MG63 (cell line): ENCODE measurements at regions not wholly inside any gene's neighbourhood (a gene's known extent, or its start where the extent isn't known, plus 50 kb on each side); places are given as distances from the start of the nearest gene placed in this dataset.

Source experiments
- DNase-seq: peaks from one replicate; pipeline ENCODE4 v3.0.0-alpha.2; 2020
- H3K27me3 ChIP-seq: fragments of 250-450 bp; sonication (Bioruptor Pico); 2 replicates; pipeline ENCODE4 v1.5.1; 2020; ENCODE audit warnings: mild to moderate bottlenecking, moderate library complexity
- H3K36me3 ChIP-seq: fragments of 250-450 bp; sonication (Bioruptor Pico); 2 replicates; pipeline ENCODE4 v1.5.1; 2020; ENCODE audit warnings: mild to moderate bottlenecking, moderate library complexity
- H3K4me3 ChIP-seq: fragments of 250-450 bp; sonication (Bioruptor Pico); 2 replicates; pipeline ENCODE4 v1.5.1; 2020; ENCODE audit warnings: mild to moderate bottlenecking, moderate library complexity
- H3K9me3 ChIP-seq: fragments of 250-450 bp; sonication (Bioruptor Pico); 2 replicates; pipeline ENCODE4 v1.5.1; 2020; ENCODE audit warnings: mild to moderate bottlenecking, moderate library complexity

GRCh38 chr3:174377096-174377495, 482.0 kb upstream of the NAALADL2 start:
- no peak overlapping the region for H3K4me3 ChIP-seq
- no peak for DNase-seq
- H3K9me3 ChIP-seq = no peaks in the 10 kb centered on the region
- H3K36me3 ChIP-seq = no peaks in the 10 kb centered on the region
- H3K27me3 ChIP-seq = no peaks in the 10 kb centered on the region

- DNase-seq = no peak
- H3K27me3 ChIP-seq = no peaks in the 10 kb centered on the region
- no peak overlapping the region for H3K4me3 ChIP-seq
- no peaks in the 10 kb centered on the region for H3K9me3 ChIP-seq
- no peaks in the 10 kb centered on the region for H3K36me3 ChIP-seq
These were observed 481.4 kb upstream of the NAALADL2 start for GRCh38 chr3:174377684-174378083.

DNA sequence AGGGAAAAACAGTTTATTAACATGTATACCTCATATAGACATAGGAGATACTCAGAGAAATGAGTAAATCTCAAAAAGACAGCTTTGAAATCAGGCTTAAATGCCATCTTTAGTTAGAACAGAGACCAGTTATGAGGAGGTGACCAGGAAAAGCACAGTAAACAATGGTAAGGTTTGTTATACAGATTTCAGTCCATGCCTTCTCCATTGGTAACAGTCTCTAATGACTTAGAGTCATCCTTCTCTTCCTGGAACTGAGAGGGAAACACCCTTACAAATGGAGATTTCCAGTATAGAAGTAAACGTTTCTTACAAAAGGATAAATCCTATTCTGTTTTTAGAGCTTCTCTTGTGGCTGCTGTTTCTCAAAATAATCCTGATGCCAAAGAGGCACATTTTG, 476.3 kb upstream of the NAALADL2 start:
- Histone ChIP-seq H3K36me3 (no peaks in the 10 kb centered on the region; the same call in 1 of the 2 replicates), H3K9me3 (peaks cover 19% of the 10 kb centered on the region), H3K4me3 (no peak overlapping the region), H3K27me3 (no peaks in the 10 kb centered on the region)
- DNase-seq = no peak

- H3K27me3 ChIP-seq = no peaks in the 10 kb centered on the region
- no peaks in the 10 kb centered on the region; the same call in 1 of the 2 replicates for H3K36me3 ChIP-seq
- DNase-seq = no peak
- no peak overlapping the region for H3K4me3 ChIP-seq
- H3K9me3 ChIP-seq = peaks cover 25% of the 10 kb centered on the region
These were observed 471.4 kb upstream of the NAALADL2 start for GRCh38 chr3:174387736-174388135.

GRCh38 chr3:174397848-174398247, 461.3 kb upstream of the NAALADL2 start:
- no peaks in the 10 kb centered on the region for H3K27me3 ChIP-seq
- DNase-seq = no peak
- peaks cover 12% of the 10 kb centered on the region for H3K9me3 ChIP-seq
- H3K4me3 ChIP-seq = no peak overlapping the region
- no peaks in the 10 kb centered on the region for H3K36me3 ChIP-seq

DNA sequence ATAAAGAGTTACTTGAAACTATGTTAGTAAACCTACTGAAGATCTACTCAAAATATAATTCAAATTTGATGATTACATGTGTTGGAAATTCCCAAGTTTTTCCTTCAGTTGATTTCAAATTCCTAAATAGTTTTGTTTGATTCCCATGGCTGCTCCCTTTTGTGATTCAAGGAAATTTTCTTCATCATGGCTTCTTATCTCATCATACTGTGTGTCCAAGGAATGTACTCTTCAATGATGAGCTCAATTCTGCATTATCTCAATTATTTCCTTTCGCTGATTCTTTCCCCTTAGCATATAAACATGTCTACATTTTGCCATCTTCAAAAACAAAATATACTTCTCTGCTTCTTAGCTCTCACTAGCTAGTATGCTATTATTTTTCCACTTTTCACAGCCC, 460.4 kb upstream of the NAALADL2 start:
- Histone ChIP-seq H3K9me3 (peaks cover 12% of the 10 kb centered on the region), H3K36me3 (no peaks in the 10 kb centered on the region), H3K27me3 (no peaks in the 10 kb centered on the region), H3K4me3 (no peak overlapping the region)
- DNase-seq = no peak

DNA sequence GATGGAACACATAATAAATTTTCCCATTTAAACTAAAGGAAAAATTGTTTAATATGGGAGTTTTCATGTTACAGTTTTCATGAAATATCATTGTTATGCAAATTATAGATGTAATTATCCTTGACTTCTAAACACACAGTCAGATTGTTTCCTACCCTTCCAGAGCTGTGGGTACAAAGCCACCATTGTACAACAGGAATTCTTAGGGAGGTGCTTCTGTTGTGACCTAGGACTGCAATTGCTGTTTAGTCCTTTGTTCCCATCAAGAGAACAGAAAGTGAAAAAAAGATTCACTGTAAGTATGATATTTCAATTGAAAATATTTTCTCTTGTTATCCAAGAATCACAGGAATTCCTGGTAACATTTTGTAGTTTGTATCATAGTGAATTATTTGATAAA, 455.3 kb upstream of the NAALADL2 start:
- Histone ChIP-seq H3K27me3 (no peaks in the 10 kb centered on the region), H3K36me3 (no peaks in the 10 kb centered on the region), H3K9me3 (peaks cover 27% of the 10 kb centered on the region), H3K4me3 (no peak overlapping the region)
- DNase-seq = no peak

DNA sequence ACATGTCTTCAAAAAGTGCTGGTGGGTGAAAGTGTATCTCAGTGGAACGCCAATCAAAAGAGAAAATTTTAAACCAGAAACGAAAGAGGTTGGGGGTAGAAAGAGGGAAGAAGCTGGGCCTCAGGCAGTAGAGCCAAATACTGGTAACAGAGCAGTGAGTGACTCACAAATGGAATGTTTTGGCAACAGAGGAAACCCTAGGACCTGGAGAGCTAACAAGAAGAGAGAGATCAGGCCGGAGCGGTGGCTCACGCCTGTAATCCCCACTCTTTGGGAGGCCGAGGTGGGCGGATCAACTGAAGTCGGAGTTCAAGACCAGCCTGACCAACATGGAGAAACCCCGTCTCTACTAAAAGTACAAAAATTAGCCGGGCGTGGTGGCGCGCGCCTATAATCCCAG, 450.8 kb upstream of the NAALADL2 start:
- Histone ChIP-seq H3K27me3 (no peaks in the 10 kb centered on the region), H3K4me3 (no peak overlapping the region), H3K36me3 (no peaks in the 10 kb centered on the region), H3K9me3 (peaks cover 15% of the 10 kb centered on the region; the same call in 1 of the 2 replicates)
- DNase-seq = peak; percentile 31

DNA sequence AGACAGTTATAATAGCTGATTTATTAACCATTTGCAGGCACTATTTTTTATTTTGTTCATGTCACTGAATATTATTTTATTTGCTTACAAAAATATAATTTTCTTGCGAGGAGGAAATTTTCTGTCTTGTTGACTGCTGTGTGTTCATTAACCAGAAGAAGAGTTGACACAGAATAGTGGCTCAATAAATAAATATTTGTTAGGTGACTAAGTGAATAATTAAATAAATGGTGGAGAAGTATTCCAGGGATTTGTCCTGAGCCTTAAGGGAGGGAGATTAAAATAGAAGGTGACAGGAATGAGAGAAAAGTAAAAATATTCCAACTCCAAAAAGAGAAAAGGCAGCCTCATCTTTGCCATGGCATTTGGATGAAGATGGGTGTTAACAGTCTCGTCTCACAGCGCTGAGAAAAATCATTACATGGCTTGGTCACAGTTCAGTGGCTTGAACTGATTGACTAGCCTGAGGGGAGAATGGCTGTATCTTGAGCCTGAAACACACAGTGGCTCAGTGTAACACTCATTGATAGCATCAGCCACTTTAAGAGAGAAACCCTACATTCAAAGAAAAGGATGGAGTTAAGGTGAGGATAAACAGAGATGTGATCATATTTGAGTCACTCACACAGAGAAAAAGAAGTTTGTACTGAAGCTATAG, 449.9 kb upstream of the NAALADL2 start:
- DNase-seq = no peak
- H3K36me3 ChIP-seq = no peaks in the 10 kb centered on the region
- no peaks in the 10 kb centered on the region for H3K27me3 ChIP-seq
- no peak overlapping the region for H3K4me3 ChIP-seq
- peaks cover 15% of the 10 kb centered on the region; the same call in 1 of the 2 replicates for H3K9me3 ChIP-seq

GRCh38 chr3:174413062-174413912, 445.8 kb upstream of the NAALADL2 start:
- no peaks in the 10 kb centered on the region for H3K36me3 ChIP-seq

DNA sequence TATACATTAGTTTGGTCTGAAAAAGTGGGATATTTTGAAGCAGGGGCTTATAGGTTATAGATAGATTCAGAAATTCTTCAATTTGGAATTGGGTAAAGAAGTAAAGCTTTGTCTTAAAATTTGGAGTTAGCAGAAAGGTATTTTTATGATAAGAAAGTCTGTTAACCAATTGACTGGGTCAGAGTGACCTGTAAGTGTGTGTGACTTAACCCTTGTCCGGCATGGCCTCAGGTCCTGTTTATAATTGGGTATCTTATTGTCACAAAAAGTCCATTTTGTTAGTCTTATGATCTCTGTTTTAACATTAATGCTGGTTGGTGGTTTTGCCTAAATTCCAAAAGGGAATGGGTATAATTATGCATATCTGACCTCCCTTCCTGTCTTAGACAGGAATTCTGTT, 444.2 kb upstream of the NAALADL2 start:
- Histone ChIP-seq H3K4me3 (no peak overlapping the region), H3K9me3 (no peaks in the 10 kb centered on the region), H3K27me3 (no peaks in the 10 kb centered on the region), H3K36me3 (no peaks in the 10 kb centered on the region)
- no peak for DNase-seq

More at GRCh38 chr3:174413062-174413912, 445.8 kb upstream of the NAALADL2 start:
- Histone ChIP-seq H3K4me3 (no peak overlapping the region), H3K9me3 (0 out of 2 replicates have a peak, but pooled peaks cover under 1% of the 10 kb centered on the region), H3K27me3 (no peaks in the 10 kb centered on the region)
- DNase-seq = no peak

DNA sequence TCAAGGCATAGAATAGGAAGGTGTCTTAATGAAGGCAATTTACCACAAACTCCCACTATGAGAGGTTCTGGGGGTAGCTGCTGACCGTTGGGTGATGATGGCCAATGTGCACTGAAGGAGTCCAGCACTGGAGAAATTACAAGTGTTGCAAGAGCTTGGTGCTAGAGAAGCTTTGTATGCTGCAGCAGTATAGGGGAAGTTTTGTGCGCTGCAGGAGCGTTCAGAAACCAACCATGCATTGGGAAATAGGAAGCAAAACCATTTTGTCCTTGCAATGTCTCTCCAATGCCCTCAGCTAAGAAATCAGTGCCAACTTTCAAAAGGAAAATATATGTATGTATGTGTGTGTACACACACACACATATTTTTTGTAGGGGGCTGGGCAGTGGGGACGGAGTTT, 441.6 kb upstream of the NAALADL2 start:
- no peak for DNase-seq
- no peak overlapping the region for H3K4me3 ChIP-seq

GRCh38 chr3:174419216-174419615, 439.9 kb upstream of the NAALADL2 start:
- H3K36me3 ChIP-seq = no peaks in the 10 kb centered on the region

More for the DNA sequence above, 441.6 kb upstream of the NAALADL2 start:
- Histone ChIP-seq H3K9me3 (no peaks in the 10 kb centered on the region), H3K36me3 (no peaks in the 10 kb centered on the region), H3K27me3 (no peaks in the 10 kb centered on the region)

DNA sequence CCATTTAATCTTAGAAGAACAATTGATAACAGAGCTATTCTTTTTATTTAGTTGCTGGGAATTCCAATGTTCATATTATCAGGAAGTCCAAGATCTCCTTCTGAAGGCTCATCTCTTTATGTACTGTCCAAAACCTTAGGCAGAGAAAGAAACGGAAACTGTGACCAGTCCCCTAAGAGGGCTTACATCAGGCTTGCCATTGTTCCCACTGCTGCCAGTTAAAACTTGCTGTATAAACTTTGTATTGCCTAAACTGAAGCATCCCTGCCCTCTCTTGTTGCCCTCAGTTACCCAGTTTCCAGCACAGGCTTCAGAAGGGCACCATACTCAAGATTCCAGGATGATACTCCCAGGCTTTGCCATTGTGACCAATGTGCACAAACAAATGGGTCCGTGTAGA, 435.2 kb upstream of the NAALADL2 start:
- H3K4me3 ChIP-seq = no peak overlapping the region
- DNase-seq = no peak
- no peaks in the 10 kb centered on the region for H3K36me3 ChIP-seq
- no peaks in the 10 kb centered on the region for H3K27me3 ChIP-seq
- no peaks in the 10 kb centered on the region for H3K9me3 ChIP-seq

More at GRCh38 chr3:174419216-174419615, 439.9 kb upstream of the NAALADL2 start:
- H3K4me3 ChIP-seq = no peak overlapping the region
- no peak for DNase-seq
- H3K9me3 ChIP-seq = no peaks in the 10 kb centered on the region
- no peaks in the 10 kb centered on the region for H3K27me3 ChIP-seq

DNA sequence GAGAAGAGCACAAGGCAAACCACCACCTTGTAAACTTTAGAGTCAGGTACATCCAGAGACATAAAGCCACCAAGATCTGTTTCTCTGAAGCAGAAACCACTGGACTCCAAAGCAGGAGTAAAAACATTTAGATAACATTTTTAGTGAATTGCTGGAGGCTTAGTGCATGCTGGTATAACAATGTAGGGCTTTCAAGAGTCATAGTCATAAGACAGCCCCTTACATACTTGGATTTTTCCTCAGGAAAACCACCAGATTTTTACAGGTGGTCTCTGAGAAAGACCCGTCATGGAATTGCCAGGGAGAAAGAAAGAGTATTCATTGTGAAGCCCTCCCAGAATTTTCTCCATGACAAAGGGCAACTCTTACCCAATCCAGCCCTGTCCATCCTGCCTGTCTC, 434.5 kb upstream of the NAALADL2 start:
- DNase-seq = no peak
- H3K4me3 ChIP-seq = no peak overlapping the region
- no peaks in the 10 kb centered on the region for H3K9me3 ChIP-seq
- no peaks in the 10 kb centered on the region for H3K27me3 ChIP-seq
- no peaks in the 10 kb centered on the region for H3K36me3 ChIP-seq

DNA sequence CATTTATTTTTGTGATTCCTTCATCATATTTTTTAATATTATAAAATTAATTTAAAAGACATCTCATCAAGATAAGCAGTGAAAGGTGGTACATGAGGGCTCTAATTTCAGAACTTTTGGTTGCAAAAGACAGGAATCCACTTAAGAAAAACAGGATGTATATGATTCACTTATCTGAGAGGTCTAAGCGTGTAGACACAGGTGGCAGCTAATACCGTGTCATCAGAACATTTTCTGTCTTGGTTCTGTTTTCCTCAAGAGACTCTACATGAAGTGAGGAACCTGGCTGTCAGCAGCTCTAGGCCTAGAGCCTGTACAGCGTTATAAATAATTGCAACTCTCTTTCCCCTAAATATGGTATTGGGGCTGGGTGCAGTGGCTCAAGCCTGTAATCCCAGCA, 433.7 kb upstream of the NAALADL2 start:
- Histone ChIP-seq H3K27me3 (no peaks in the 10 kb centered on the region), H3K4me3 (no peak overlapping the region)
- DNase-seq = no peak

GRCh38 chr3:174430986-174431385, 428.1 kb upstream of the NAALADL2 start:
- DNase-seq = no peak
- no peaks in the 10 kb centered on the region; the same call in 1 of the 2 replicates for H3K36me3 ChIP-seq
- H3K9me3 ChIP-seq = peaks cover 9% of the 10 kb centered on the region
- H3K27me3 ChIP-seq = no peaks in the 10 kb centered on the region
- no peak overlapping the region for H3K4me3 ChIP-seq

More for the DNA sequence above, 433.7 kb upstream of the NAALADL2 start:
- Histone ChIP-seq H3K36me3 (no peaks in the 10 kb centered on the region), H3K9me3 (no peaks in the 10 kb centered on the region)
